ENCODE measurements at regions not wholly inside any gene's neighbourhood (a gene's known extent, or its start where the extent isn't known, plus 50 kb on each side); places are given as distances from the start of the nearest gene placed in this dataset.

GRCh38 chrX:120749141-120749846 lies 119.4 kb upstream of the C1GALT1C1 start:
- no peak overlapping the region for H3K4me3 ChIP-seq (ENCODE audit: low read depth, low read length)
- TF ChIP-seq CTCF (IDR thresholded peaks at IDR 0.05; ENCODE audit: borderline replicate concordance, insufficient read depth, low read depth, low read length) = no peak

- no peak overlapping the region for H3K4me3 ChIP-seq (ENCODE audit: low read depth, low read length)
- no peak for TF ChIP-seq CTCF (IDR thresholded peaks at IDR 0.05; ENCODE audit: borderline replicate concordance, insufficient read depth, low read depth, low read length)
These were observed 116.3 kb upstream of the C1GALT1C1 start for GRCh38 chrX:120746153-120746552.

- no peak for TF ChIP-seq CTCF (IDR thresholded peaks at IDR 0.05; ENCODE audit: borderline replicate concordance, insufficient read depth, low read depth, low read length)
- H3K4me3 ChIP-seq (ENCODE audit: low read depth, low read length) = no peak overlapping the region
These were observed 113.3 kb upstream of the C1GALT1C1 start for GRCh38 chrX:120742946-120743665.

GRCh38 chrX:120741452-120741851 lies 111.6 kb upstream of the C1GALT1C1 start:
- no peak overlapping the region for H3K4me3 ChIP-seq (ENCODE audit: low read depth, low read length)
- TF ChIP-seq CTCF (IDR thresholded peaks at IDR 0.05; ENCODE audit: borderline replicate concordance, insufficient read depth, low read depth, low read length) = no peak

GRCh38 chrX:120740072-120740471 lies 110.2 kb upstream of the C1GALT1C1 start:
- H3K4me3 ChIP-seq (ENCODE audit: low read depth, low read length) = no peak overlapping the region
- no peak for TF ChIP-seq CTCF (IDR thresholded peaks at IDR 0.05; ENCODE audit: borderline replicate concordance, insufficient read depth, low read depth, low read length)

GRCh38 chrX:120739300-120739699 lies 109.4 kb upstream of the C1GALT1C1 start:
- no peak overlapping the region for H3K4me3 ChIP-seq (ENCODE audit: low read depth, low read length)
- TF ChIP-seq CTCF (IDR thresholded peaks at IDR 0.05; ENCODE audit: borderline replicate concordance, insufficient read depth, low read depth, low read length) = no peak

GRCh38 chrX:120736989-120737388 lies 107.1 kb upstream of the C1GALT1C1 start:
- no peak for TF ChIP-seq CTCF (IDR thresholded peaks at IDR 0.05; ENCODE audit: borderline replicate concordance, insufficient read depth, low read depth, low read length)
- H3K4me3 ChIP-seq (ENCODE audit: low read depth, low read length) = no peak overlapping the region

Measured in GM12875 (cell line).